ENCODE measurements at regions not wholly inside any gene's neighbourhood (a gene's known extent, or its start where the extent isn't known, plus 50 kb on each side); places are given as distances from the start of the nearest gene placed in this dataset.
"Not testable (repeated sequence)": the region's sequence is repeated elsewhere in the genome, so short reads cannot be mapped to it uniquely, and the experiment has no call there.

GRCh38 chr15:53116169-53116568, 326.0 kb upstream of the ONECUT1 start:
- no peak for DNase-seq

- no peak for DNase-seq
Measured at GRCh38 chr15:53115563-53115962, 325.4 kb upstream of the ONECUT1 start.

GRCh38 chr15:53114960-53115359, 324.8 kb upstream of the ONECUT1 start:
- no peak for DNase-seq

- DNase-seq = no peak
Measured at GRCh38 chr15:53110999-53111398, 320.9 kb upstream of the ONECUT1 start.

- no peak for DNase-seq
Measured at GRCh38 chr15:53108319-53108718, 318.2 kb upstream of the ONECUT1 start.

- peak; percentile 34 for DNase-seq
Measured at GRCh38 chr15:53107855-53108254, 317.7 kb upstream of the ONECUT1 start.

- DNase-seq = peak; percentile 44
Measured at GRCh38 chr15:53106505-53107286, 316.6 kb upstream of the ONECUT1 start.

GRCh38 chr15:53102483-53102882, 312.3 kb upstream of the ONECUT1 start:
- DNase-seq = no peak

- no peak for DNase-seq
Measured at GRCh38 chr15:53080484-53080883, 290.3 kb upstream of the ONECUT1 start.

- no peak for DNase-seq
Measured at GRCh38 chr15:53074221-53074620, 284.1 kb upstream of the ONECUT1 start.

- DNase-seq = peak; percentile 89
Measured at GRCh38 chr15:53072077-53072476, 281.9 kb upstream of the ONECUT1 start.

GRCh38 chr15:53068636-53069035, 278.5 kb upstream of the ONECUT1 start:
- DNase-seq = peak; percentile 50

GRCh38 chr15:53059273-53060043, 269.3 kb upstream of the ONECUT1 start:
- no peak for DNase-seq

GRCh38 chr15:53046153-53046790, 256.1 kb upstream of the ONECUT1 start:
- no peak for DNase-seq

- peak; percentile 20 for DNase-seq
Measured at GRCh38 chr15:53038655-53038941, 248.5 kb upstream of the ONECUT1 start.

- DNase-seq = peak; percentile 33
Measured at GRCh38 chr15:53037904-53038654, 247.9 kb upstream of the ONECUT1 start.

- DNase-seq = no peak
Measured at GRCh38 chr15:53036641-53037040, 246.5 kb upstream of the ONECUT1 start.

- DNase-seq = peak; percentile 3
Measured at GRCh38 chr15:53034767-53035245, 244.7 kb upstream of the ONECUT1 start.

- DNase-seq = no peak
Measured at GRCh38 chr15:53033709-53034108, 243.6 kb upstream of the ONECUT1 start.

GRCh38 chr15:53031469-53031868, 241.3 kb upstream of the ONECUT1 start:
- DNase-seq = peak; percentile 6

GRCh38 chr15:53022788-53023187, 232.7 kb upstream of the ONECUT1 start:
- DNase-seq = no peak

- no peak for DNase-seq
Measured at GRCh38 chr15:53013329-53013728, 223.2 kb upstream of the ONECUT1 start.

GRCh38 chr15:53011779-53012178, 221.6 kb upstream of the ONECUT1 start:
- DNase-seq = not testable (repeated sequence)
